GM12891 (cell line): ENCODE measurements at regions not wholly inside any gene's neighbourhood (a gene's known extent, or its start where the extent isn't known, plus 50 kb on each side); places are given as distances from the start of the nearest gene placed in this dataset.

Experiments
- POLR2A ChIP-seq: IDR thresholded peaks from 2 replicates; pipeline ENCODE4 v1.6.1; 2011; ENCODE audit warnings: low read depth, low read length, control low read depth
- POLR2AphosphoS5 ChIP-seq: IDR thresholded peaks from 2 replicates; pipeline ENCODE4 v1.6.1; 2011; ENCODE audit warnings: low read depth, low read length, control low read depth
- TAF1 ChIP-seq: IDR thresholded peaks from 2 replicates; pipeline ENCODE4 v1.6.1; 2011; ENCODE audit warnings: low read depth, low read length, control low read depth

DNA sequence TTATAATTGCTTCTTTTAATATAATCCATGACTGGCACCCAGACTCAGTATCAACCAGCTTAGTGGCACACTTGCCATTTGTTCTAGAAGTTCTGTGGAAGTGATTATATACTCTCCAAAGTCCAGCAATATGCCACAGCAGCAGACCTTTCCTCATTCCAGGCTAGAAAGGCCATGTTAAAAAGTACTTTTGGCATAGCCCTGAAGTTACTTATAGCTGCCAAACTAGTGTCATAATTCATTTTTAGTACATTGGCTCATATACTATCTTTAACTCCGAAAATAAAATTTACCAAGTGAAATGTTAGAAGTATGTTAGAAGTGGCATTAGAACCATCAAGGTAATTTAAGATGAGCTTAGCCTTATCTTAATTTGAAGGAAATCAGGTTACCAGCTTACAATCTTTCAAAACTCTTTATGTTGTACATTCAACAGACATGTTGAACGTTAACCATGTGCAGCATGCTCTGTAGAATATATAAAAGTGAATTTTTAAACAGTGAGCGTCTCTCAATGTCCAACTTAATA lies 714.2 kb upstream of the LCORL start:
- TF ChIP-seq POLR2AphosphoS5, result no peak
- TF ChIP-seq TAF1, result no peak
- TF ChIP-seq POLR2A, result no peak
